Stimulated activated CD8-positive, alpha-beta memory T cell treated with anti-CD3 and anti-CD28 coated beads, Interleukin-7, amount 100 ng/mL, for 48 hours (primary cell): ENCODE measurements at regions not wholly inside any gene's neighbourhood (a gene's known extent, or its start where the extent isn't known, plus 50 kb on each side); places are given as distances from the start of the nearest gene placed in this dataset.

Source experiments
- DNase-seq, 2 donors: peaks; one replicate each; pipeline ENCODE4 v3.0.0-alpha.2; 2020; ENCODE audit warnings: low read depth in 1 of 2; ENCODE audit errors: extremely low read depth in 1 of 2

DNA sequence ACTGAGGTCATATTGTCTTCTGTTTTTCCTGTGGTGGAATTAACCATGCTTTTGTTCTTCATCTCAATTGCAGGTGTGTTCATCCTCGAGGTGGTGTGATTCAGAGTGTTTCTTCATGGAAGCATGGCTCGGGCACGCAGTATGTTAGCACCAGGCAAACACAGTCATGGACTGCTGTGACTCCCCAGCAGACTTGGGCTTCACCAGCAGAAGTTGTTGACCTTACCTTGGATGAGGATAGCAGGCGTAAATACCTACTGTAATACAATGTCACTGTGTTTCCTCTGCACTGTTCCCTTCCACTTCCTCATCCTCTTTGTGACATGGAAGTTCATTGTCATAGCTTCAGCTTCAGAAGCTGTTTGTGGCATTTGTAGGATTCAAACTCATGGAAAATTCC is 158.7 kb downstream of the HAUS1 start:
- DNase-seq = no peak

- DNase-seq = no peak
These were observed 160.1 kb downstream of the HAUS1 start for GRCh38 chr18:46264255-46264654.

GRCh38 chr18:46265196-46266156 is 161.3 kb downstream of the HAUS1 start:
- no peak for DNase-seq

- DNase-seq = no peak
These were observed 162.3 kb downstream of the HAUS1 start for GRCh38 chr18:46266473-46266872.

DNA sequence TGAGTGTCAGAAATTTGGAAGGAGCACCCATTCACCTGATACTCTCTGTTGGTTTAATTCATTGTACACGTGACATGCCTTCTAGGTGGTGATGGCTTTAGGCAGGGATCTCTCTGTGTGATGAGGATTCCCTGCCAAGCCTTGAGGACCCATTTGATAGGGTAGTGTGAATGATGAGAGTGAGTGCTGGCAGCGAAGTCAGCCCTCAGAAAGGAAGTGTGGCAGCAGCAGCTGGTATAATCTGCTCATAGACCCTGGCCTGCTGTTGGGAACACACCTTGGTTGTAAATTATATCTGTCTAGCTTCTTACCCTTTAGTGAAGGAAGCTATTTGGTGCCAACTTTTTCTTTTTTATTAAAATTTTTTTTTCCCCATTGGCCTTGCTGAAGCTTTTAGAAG is 164.5 kb downstream of the HAUS1 start:
- DNase-seq = no peak

DNA sequence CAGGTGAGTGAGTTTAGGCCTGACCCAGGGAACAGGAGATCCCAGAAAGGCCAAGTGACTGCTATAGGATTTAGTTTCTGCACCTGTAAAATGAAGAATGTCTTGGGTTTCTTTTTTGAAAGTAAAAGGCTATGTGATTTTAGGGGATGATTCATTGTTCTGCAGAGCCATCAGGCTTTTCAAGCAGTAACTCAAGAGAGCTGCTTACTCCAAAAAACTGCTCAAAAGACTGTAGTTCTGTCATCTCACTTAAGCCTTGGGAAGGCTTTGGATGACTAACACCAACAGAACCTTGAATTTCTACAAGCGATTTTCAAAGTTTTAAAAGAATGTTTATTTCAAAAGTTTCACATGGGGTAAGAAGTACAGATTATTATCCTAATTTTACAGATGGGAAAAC is 165.1 kb downstream of the HAUS1 start:
- no peak for DNase-seq

- no peak for DNase-seq
These were observed 167.3 kb downstream of the HAUS1 start for GRCh38 chr18:46271488-46271887.

- DNase-seq = no peak
These were observed 169.7 kb downstream of the HAUS1 start for GRCh38 chr18:46273861-46274260.

DNA sequence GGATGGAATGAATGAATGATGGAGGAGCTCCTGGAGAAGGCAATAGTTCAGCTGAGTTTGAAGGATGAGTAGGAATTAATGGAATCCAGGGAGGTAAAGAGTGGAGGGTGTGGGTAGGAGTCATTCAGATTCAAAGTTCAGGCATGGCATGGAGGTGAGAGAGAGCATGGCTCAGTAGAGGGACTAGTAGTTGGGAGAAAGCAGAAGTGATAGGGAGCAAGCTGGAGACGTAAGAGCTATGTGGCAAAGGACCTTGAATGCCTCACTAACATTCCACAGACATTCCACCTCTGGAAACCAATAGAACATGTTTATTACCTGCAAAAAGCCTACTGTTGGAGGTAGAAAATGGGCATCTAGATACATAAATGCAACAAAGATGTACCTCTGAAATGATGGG is 170.1 kb downstream of the HAUS1 start:
- no peak for DNase-seq

GRCh38 chr18:46275370-46275769 is 171.2 kb downstream of the HAUS1 start:
- DNase-seq = no peak

DNA sequence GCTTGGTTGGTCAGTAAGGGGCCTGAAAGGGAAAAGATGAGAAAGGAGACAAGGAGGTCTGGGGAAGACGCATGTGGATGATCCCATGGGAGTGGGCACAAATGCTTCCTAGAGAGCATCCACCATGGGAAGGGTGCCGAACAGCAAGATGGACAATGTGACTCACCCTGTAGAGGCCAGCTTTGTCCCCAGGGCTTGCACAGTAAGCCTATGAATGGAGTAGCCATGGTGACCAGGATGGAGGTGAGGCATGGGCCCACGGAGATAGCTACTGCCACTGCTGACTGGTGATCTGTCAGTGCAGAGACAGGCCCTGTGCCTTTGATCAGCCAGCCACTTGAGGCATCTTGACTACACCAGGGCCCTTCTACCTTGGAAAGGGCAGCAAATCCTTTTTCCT is 172.6 kb downstream of the HAUS1 start:
- DNase-seq = no peak

DNA sequence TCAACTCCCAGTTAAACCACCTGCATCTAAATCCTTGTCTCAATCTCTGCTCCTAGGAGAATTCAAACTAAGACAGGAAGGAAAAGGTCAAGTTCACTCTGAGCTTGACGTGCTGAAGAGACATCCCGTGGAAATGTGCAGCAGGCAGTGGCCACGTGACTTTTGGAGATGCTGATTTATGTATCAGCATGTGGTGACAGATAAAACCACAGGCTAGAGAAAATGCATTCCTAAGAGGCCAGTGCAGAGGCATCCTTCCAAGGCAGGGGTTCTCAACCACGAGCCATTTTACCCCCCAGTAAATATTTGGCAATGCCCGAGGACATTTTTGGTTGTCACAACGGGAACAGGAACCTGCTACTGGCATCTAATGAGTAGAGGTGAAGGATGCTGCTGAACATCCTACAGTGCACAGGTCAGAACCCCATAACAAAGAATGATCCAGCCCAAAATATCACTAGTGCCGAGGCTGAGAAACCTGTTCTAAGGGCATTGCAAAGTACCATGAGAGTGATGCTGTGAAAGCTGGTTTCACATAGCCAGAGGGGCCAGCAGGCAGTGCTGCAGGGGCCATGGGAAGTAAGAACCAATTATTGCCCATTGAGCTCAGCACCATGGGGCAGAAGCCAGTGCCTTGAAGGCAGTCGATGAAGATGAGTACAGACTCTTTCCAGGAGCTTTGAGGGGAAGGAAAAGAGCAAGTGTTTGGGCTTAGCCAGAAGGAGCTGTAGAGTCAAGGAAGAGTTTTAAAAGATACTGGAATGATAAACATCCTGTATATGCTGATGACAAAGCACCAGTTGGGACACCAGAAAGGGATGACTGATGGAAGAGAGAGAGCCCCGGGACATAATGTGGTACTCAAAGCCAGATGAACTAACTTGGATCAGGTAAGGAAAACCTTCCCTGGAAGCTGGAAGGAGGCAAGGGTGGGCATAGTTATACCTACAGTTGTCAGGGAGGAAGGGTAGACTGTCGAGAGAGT is 174.6 kb downstream of the HAUS1 start:
- no peak for DNase-seq

DNA sequence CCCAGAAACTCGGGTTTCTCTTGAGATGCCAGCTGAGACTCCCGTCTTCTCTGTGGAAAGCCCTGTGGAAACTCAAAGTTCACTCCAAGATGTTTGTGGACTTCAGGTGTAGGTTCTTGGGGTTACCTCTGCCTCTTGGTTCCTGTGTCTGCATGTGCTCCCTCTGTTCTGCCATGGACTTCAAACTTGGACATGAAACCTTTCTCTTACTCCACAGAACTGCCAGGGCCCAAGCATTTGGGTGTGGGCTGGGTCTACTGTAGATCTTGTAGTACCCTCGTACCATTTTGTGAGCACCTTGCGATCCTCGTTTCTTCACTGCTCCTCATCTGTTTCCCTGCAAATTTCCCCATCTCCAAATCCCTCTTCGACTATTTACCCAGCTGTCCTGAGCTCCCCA is 175.5 kb downstream of the HAUS1 start:
- no peak for DNase-seq

DNA sequence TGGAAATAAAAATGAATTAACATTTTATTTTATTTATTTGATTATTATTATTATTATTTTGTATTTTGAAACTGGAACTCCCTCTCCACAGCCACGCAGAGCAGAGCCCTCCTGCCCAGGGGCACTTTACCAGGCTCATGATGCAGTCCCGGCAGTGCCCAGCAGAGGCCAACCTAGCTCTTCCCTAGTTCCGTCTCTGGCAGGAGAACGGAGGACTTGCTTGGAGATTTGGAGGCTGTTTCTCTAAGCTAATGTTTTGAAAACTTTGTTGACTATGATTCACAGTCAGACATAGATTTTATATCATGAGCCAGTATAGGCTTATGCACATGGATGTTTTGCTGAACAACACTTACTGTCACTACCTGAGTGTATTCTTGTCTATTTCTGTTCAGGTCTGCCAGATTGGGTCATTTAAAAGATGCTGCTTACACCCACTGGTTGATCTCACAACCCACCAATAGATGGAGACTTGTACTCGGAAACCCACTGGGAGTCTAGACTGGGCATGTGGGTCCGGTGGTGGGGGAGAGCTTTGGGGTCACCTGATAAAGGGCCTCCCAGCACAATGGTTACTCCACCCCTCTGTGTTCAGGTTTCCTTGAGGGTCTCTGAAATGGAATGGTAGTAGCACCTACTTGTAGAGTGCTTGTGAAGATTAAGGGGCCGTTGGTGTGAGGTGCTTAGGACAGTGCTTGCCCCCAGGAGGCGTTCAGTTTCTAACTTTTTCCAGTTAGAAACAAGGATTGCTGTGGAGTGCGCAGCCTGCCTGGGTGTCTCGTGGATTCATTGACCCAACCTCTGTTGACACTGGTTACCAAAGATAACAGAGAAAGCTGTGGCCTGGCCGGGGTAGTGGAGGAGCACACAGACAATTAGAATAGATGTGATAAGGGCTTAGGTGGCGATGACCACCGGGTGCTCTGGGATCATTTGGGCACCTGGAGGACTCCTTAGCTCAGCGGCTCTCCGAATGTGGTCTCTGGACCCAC is 177.3 kb downstream of the HAUS1 start:
- DNase-seq = peak in 1 of 2 donors; percentile 11

DNA sequence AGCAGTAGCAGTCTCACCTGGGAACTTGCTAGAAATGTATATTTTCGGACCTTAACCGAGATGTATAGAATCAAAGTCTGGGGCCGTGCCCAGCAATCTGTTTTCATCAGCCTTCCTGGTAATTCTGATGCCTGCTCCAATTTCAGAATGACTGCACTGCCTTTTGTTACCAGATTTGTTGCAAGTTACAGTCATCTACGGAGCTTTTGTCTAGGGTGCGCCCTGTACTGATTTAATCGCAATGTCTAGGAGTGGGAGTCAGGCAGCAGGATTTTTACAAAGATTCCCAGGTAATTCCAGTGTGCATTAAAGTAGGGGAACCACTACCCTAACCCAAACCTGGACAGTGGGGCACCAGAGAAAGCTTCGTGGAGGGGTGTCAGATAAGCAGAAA is 178.0 kb downstream of the HAUS1 start:
- no peak for DNase-seq

DNA sequence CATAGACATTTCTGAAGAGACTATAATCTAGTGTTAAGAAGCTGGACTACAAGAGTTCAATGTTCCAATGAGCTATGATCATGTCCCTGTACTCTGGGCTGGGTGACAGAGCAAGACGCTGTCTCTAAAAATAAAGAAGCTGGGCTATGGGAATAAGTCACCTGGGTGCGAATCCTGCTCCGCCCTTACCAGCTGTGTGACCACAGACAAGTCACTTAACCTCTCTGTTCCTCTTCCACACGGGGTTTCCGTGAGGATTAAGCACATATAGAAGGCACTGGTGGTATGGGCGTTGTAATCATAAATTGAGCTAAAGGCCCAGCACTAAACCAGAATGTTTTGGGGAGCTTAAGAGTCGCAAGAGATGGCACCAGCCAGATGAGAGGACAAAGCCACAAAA is 178.5 kb downstream of the HAUS1 start:
- DNase-seq = no peak

DNA sequence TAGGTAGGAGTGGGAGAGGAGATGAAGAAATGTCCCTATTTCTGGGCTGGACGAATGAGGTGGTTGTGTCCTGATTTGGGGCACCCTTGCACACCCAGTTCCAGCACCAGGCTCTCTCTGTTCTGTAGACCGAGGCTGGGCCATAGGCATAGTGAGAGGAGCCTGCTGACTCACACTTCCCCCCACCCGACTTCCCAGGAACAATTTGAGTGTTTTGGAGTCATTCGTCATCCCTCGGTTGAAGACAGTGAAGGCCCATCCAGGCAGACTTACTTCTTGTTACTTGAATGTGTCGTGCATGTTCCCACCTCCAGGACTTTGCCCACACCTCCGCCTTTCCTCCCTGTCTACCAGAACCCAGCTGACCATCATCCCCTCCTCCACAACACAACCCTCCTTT is 179.1 kb downstream of the HAUS1 start:
- no peak for DNase-seq

GRCh38 chr18:46283895-46284295 is 179.7 kb downstream of the HAUS1 start:
- DNase-seq = no peak

- DNase-seq = no peak
These were observed 185.3 kb downstream of the HAUS1 start for GRCh38 chr18:46289463-46289862.

DNA sequence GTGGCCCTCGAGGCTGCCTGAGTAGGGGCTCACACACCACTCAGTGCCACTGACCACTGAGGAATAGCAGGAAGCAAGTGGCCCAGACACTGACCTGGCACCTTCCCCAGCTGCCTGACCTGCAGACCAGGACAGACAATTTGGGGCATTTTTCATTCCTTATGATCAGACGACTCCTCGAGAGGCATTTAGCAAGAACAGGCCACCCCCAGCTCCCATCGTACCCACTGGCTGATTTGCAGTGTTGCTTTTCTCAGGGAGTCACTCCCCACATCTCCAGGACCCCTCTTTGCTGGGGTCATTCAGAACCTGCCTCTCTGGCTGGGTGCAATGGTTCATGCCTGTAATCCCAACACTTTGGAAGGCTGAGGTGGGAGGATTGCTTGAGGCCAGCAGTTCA is 185.7 kb downstream of the HAUS1 start:
- DNase-seq = no peak
